ENCODE measurements at regions not wholly inside any gene's neighbourhood (a gene's known extent, or its start where the extent isn't known, plus 50 kb on each side); places are given as distances from the start of the nearest gene placed in this dataset.

- H2AK5ac ChIP-seq (ENCODE audit: low read depth, low read length), result no peak overlapping the region
- H3K9ac ChIP-seq (ENCODE audit: low read depth, low read length, poor library complexity), result no peak overlapping the region
- H2BK120ac ChIP-seq (ENCODE audit: low read depth, low read length), result no peak overlapping the region
- no peaks in the 10 kb centered on the region for H3K27me3 ChIP-seq (ENCODE audit: control insufficient read depth in 3 of 3, insufficient read depth in 3 of 3, low read depth in 1 of 3, low read length in 3 of 3)
- no peak overlapping the region for H3K4me2 ChIP-seq (ENCODE audit: insufficient read depth, low read length, poor library complexity, severe bottlenecking)
- no peak overlapping the region for H3K14ac ChIP-seq (ENCODE audit: low read length)
- H3K4me3 ChIP-seq (ENCODE audit: low read length in 2 of 2), result no peak overlapping the region
- no peak overlapping the region for H3K18ac ChIP-seq (ENCODE audit: low read length)
- peak overlapping the region; percentile 57 for H2AFZ ChIP-seq (ENCODE audit: low read length)
- DNase-seq (ENCODE audit: low spot score), result no peak
- H3K4ac ChIP-seq (ENCODE audit: low read length), result no peak overlapping the region
- H3K79me1 ChIP-seq (ENCODE audit: low read depth, low read length), result no peaks in the 10 kb centered on the region
- H4K91ac ChIP-seq (ENCODE audit: low read depth, low read length, poor library complexity), result no peak overlapping the region
- no peak overlapping the region for H3K23ac ChIP-seq (ENCODE audit: low read depth, low read length, poor library complexity)
- no peak overlapping the region for H2BK5ac ChIP-seq (ENCODE audit: low read length)
- no peak overlapping the region for H2BK15ac ChIP-seq (ENCODE audit: low read length)
- H3K4me1 ChIP-seq (ENCODE audit: control insufficient read depth in 2 of 2, insufficient read depth in 1 of 2, low read depth in 1 of 2, low read length in 2 of 2), result no peaks in the 10 kb centered on the region
- H2BK12ac ChIP-seq (ENCODE audit: low read length), result no peak overlapping the region
- H3K27ac ChIP-seq (replicated peaks; ENCODE audit: low read length), result no peak overlapping the region
- H3K9me3 ChIP-seq (replicated peaks in 1 of 2; ENCODE audit: control insufficient read depth in 2 of 2, insufficient read depth in 1 of 2, low read depth in 1 of 2, low read length in 2 of 2), result peaks cover 5 to 8% of the 10 kb centered on the region in 2 donors
- no peaks in the 10 kb centered on the region for H3K36me3 ChIP-seq (replicated peaks in 1 of 2; ENCODE audit: control insufficient read depth in 2 of 2, insufficient read depth in 2 of 2, low read length in 2 of 2)
- no peak overlapping the region for H4K8ac ChIP-seq (ENCODE audit: low read depth, low read length)
These were observed 1075.1 kb downstream of the NR2F1-AS1 start for GRCh38 chr5:92505925-92506324.

DNA sequence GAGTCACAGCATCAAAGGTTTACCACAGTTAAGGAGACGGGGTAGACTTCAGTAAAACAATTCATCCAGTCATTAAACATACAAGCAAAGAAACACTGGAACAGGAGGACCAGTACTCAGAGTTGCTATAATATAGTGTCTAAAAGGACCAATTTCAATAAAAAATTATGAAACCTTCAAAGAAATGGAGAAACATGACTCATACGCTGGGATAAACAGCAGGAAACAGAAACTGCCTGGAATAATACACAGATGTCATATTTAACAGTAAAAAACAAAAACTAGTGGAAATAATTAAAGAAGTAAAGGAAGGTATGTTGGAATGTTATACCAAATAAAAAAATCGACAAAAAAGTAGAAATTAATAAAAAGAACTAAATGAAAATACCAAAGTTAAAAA is 1075.9 kb downstream of the NR2F1-AS1 start:
- H4K91ac ChIP-seq (ENCODE audit: low read depth, low read length, poor library complexity), result no peak overlapping the region
- no peaks in the 10 kb centered on the region for H3K36me3 ChIP-seq (replicated peaks in 1 of 2; ENCODE audit: control insufficient read depth in 2 of 2, insufficient read depth in 2 of 2, low read length in 2 of 2)
- no peak for DNase-seq (ENCODE audit: low spot score)
- H2AK5ac ChIP-seq (ENCODE audit: low read depth, low read length), result no peak overlapping the region
- H3K4me3 ChIP-seq (ENCODE audit: low read length in 2 of 2), result no peak overlapping the region
- H3K79me1 ChIP-seq (ENCODE audit: low read depth, low read length), result no peaks in the 10 kb centered on the region
- peaks cover 5 to 8% of the 10 kb centered on the region in 2 donors for H3K9me3 ChIP-seq (replicated peaks in 1 of 2; ENCODE audit: control insufficient read depth in 2 of 2, insufficient read depth in 1 of 2, low read depth in 1 of 2, low read length in 2 of 2)
- no peaks in the 10 kb centered on the region for H3K4me1 ChIP-seq (ENCODE audit: control insufficient read depth in 2 of 2, insufficient read depth in 1 of 2, low read depth in 1 of 2, low read length in 2 of 2)
- H2BK12ac ChIP-seq (ENCODE audit: low read length), result no peak overlapping the region
- no peak overlapping the region for H4K8ac ChIP-seq (ENCODE audit: low read depth, low read length)
- no CpG with 5 or more reads among the region's 3 CpGs for WGBS, 2 donors (ENCODE audit: extremely low coverage in 2 of 2, insufficient read length in 2 of 2, insufficient replicate concordance in 1 of 2)
- no peak overlapping the region for H3K23ac ChIP-seq (ENCODE audit: low read depth, low read length, poor library complexity)
- H2BK5ac ChIP-seq (ENCODE audit: low read length), result no peak overlapping the region
- H2BK120ac ChIP-seq (ENCODE audit: low read depth, low read length), result no peak overlapping the region
- H3K27me3 ChIP-seq (ENCODE audit: control insufficient read depth in 3 of 3, insufficient read depth in 3 of 3, low read depth in 1 of 3, low read length in 3 of 3), result no peaks in the 10 kb centered on the region
- no peak overlapping the region for H3K9ac ChIP-seq (ENCODE audit: low read depth, low read length, poor library complexity)
- H3K27ac ChIP-seq (replicated peaks; ENCODE audit: low read length), result no peak overlapping the region
- no peak overlapping the region for H3K18ac ChIP-seq (ENCODE audit: low read length)
- H2AFZ ChIP-seq (ENCODE audit: low read length), result no peak overlapping the region
- H2BK15ac ChIP-seq (ENCODE audit: low read length), result no peak overlapping the region
- H3K14ac ChIP-seq (ENCODE audit: low read length), result no peak overlapping the region
- no peak overlapping the region for H3K4me2 ChIP-seq (ENCODE audit: insufficient read depth, low read length, poor library complexity, severe bottlenecking)
- no peak overlapping the region for H3K4ac ChIP-seq (ENCODE audit: low read length)

DNA sequence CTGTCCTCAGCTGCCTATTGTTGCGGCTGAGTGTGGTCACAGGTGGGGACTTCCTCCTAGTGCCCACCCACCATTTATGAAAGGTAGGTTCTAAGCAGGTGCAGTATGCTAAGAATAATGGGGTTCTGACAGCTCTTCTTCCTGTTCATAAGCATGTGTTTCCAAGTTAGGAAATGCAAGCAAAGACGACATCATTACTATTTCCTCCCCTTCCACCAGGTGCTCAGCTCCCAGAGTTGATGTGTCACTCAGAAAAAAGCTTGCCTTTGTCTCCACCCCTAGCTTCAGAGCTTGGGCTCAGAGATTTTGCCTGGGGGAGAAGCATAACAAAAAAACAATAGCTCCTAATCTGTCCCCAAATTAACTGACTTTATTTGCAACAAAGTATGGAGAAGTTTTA is 1076.7 kb downstream of the NR2F1-AS1 start:
- no peak overlapping the region for H2BK120ac ChIP-seq (ENCODE audit: low read depth, low read length)
- no peaks in the 10 kb centered on the region for H3K36me3 ChIP-seq (replicated peaks in 1 of 2; ENCODE audit: control insufficient read depth in 2 of 2, insufficient read depth in 2 of 2, low read length in 2 of 2)
- no peak overlapping the region for H3K4ac ChIP-seq (ENCODE audit: low read length)
- no peak overlapping the region for H4K91ac ChIP-seq (ENCODE audit: low read depth, low read length, poor library complexity)
- no peak overlapping the region for H3K9ac ChIP-seq (ENCODE audit: low read depth, low read length, poor library complexity)
- H3K4me2 ChIP-seq (ENCODE audit: insufficient read depth, low read length, poor library complexity, severe bottlenecking), result no peak overlapping the region
- no peak overlapping the region for H4K8ac ChIP-seq (ENCODE audit: low read depth, low read length)
- no CpG with 5 or more reads among the region's 2 CpGs for WGBS, 2 donors (ENCODE audit: extremely low coverage in 2 of 2, insufficient read length in 2 of 2, insufficient replicate concordance in 1 of 2)
- no peak overlapping the region for H3K18ac ChIP-seq (ENCODE audit: low read length)
- no peak overlapping the region for H2BK12ac ChIP-seq (ENCODE audit: low read length)
- peaks cover 0 to 4% of the 10 kb centered on the region in 2 donors for H3K9me3 ChIP-seq (replicated peaks in 1 of 2; ENCODE audit: control insufficient read depth in 2 of 2, insufficient read depth in 1 of 2, low read depth in 1 of 2, low read length in 2 of 2)
- no peak overlapping the region for H3K23ac ChIP-seq (ENCODE audit: low read depth, low read length, poor library complexity)
- no peak overlapping the region for H2AK5ac ChIP-seq (ENCODE audit: low read depth, low read length)
- no peak overlapping the region for H3K14ac ChIP-seq (ENCODE audit: low read length)
- H3K27ac ChIP-seq (replicated peaks; ENCODE audit: low read length), result no peak overlapping the region
- H2BK15ac ChIP-seq (ENCODE audit: low read length), result no peak overlapping the region
- no peak overlapping the region for H3K4me3 ChIP-seq (ENCODE audit: low read length in 2 of 2)
- DNase-seq (ENCODE audit: low spot score), result no peak
- H2BK5ac ChIP-seq (ENCODE audit: low read length), result no peak overlapping the region
- no peaks in the 10 kb centered on the region for H3K4me1 ChIP-seq (ENCODE audit: control insufficient read depth in 2 of 2, insufficient read depth in 1 of 2, low read depth in 1 of 2, low read length in 2 of 2)
- peak overlapping the region; percentile 13 for H2AFZ ChIP-seq (ENCODE audit: low read length)
- H3K27me3 ChIP-seq (ENCODE audit: control insufficient read depth in 3 of 3, insufficient read depth in 3 of 3, low read depth in 1 of 3, low read length in 3 of 3), result no peaks in the 10 kb centered on the region
- no peaks in the 10 kb centered on the region for H3K79me1 ChIP-seq (ENCODE audit: low read depth, low read length)

DNA sequence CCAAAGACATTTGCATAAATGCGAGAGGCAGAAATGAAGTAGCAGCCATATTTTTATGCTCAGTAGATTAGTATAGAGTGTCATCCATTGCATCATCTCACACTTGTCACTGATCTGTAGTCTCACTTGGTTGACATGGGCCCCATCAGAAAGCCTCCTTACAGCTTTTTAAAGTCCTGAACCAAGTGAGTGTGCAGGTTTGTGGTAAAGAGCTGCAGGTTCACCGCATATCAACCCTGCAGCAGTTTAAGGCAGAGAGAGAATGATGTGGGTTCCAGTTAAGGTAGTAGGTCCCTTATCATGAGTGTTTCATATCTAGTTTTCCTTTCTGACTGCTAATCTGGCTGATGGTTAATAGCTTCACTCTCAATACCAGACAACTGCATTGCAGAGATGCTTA is 1080.3 kb downstream of the NR2F1-AS1 start:
- no peak overlapping the region for H3K4me2 ChIP-seq (ENCODE audit: insufficient read depth, low read length, poor library complexity, severe bottlenecking)
- no peak overlapping the region for H3K4ac ChIP-seq (ENCODE audit: low read length)
- no peaks in the 10 kb centered on the region for H3K79me1 ChIP-seq (ENCODE audit: low read depth, low read length)
- no peak overlapping the region for H3K4me3 ChIP-seq (ENCODE audit: low read length in 2 of 2)
- WGBS, 2 donors (ENCODE audit: extremely low coverage in 2 of 2, insufficient read length in 2 of 2, insufficient replicate concordance in 1 of 2), result no CpG with 5 or more reads among the region's 2 CpGs
- H2BK12ac ChIP-seq (ENCODE audit: low read length), result no peak overlapping the region
- no peak overlapping the region for H2BK5ac ChIP-seq (ENCODE audit: low read length)
- no peak overlapping the region for H2BK120ac ChIP-seq (ENCODE audit: low read depth, low read length)
- no peaks in the 10 kb centered on the region for H3K27me3 ChIP-seq (ENCODE audit: control insufficient read depth in 3 of 3, insufficient read depth in 3 of 3, low read depth in 1 of 3, low read length in 3 of 3)
- H3K27ac ChIP-seq (replicated peaks; ENCODE audit: low read length), result no peak overlapping the region
- no peak for DNase-seq (ENCODE audit: low spot score)
- no peak overlapping the region for H4K91ac ChIP-seq (ENCODE audit: low read depth, low read length, poor library complexity)
- no peak overlapping the region for H3K18ac ChIP-seq (ENCODE audit: low read length)
- no peak overlapping the region for H3K14ac ChIP-seq (ENCODE audit: low read length)
- no peak overlapping the region for H3K9ac ChIP-seq (ENCODE audit: low read depth, low read length, poor library complexity)
- no peak overlapping the region for H4K8ac ChIP-seq (ENCODE audit: low read depth, low read length)
- no peaks in the 10 kb centered on the region for H3K4me1 ChIP-seq (ENCODE audit: control insufficient read depth in 2 of 2, insufficient read depth in 1 of 2, low read depth in 1 of 2, low read length in 2 of 2)
- no peak overlapping the region for H2BK15ac ChIP-seq (ENCODE audit: low read length)
- no peak overlapping the region for H2AK5ac ChIP-seq (ENCODE audit: low read depth, low read length)
- H2AFZ ChIP-seq (ENCODE audit: low read length), result no peak overlapping the region
- no peaks in the 10 kb centered on the region for H3K36me3 ChIP-seq (replicated peaks in 1 of 2; ENCODE audit: control insufficient read depth in 2 of 2, insufficient read depth in 2 of 2, low read length in 2 of 2)
- H3K9me3 ChIP-seq (replicated peaks in 1 of 2; ENCODE audit: control insufficient read depth in 2 of 2, insufficient read depth in 1 of 2, low read depth in 1 of 2, low read length in 2 of 2), result no peaks in the 10 kb centered on the region
- H3K23ac ChIP-seq (ENCODE audit: low read depth, low read length, poor library complexity), result no peak overlapping the region

Measured in neuronal stem cell (in vitro differentiated cells).